GM20431 (cell line): ENCODE measurements at regions not wholly inside any gene's neighbourhood (a gene's known extent, or its start where the extent isn't known, plus 50 kb on each side); places are given as distances from the start of the nearest gene placed in this dataset.

Experiments used
- in situ Hi-C: fragments of 300-500 bp; cut with MseI, MboI; formaldehyde crosslinking; loops from one replicate; pipeline ENCODE4 v1.15.0; 2020; ENCODE audit warnings: low sequenced_read_pairs; ENCODE audit not compliant: unreplicated experiment

DNA sequence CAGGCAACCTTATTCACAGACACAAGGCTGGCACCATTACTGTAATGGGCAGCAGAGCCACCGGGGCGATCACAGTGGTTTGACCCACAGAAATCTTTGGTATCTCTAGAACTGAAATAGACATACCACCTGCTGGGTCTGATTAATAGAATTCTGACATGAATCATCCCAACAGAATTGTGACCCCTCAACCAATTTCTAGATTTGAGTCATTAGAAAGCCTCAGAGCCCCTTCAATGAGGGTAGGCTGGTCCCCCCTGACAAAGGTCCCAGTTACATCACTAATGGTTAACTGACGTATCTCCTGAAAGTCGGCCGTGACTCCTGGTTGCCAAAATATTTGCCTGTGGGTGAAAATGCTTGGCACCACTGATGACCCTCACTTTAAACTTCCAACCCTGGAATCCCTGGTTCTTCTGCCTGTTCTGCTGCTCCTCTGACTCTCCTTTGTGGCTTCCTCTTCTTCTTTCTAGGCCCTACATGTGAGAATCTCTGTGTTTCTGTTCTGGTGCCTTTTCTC lies 124.9 kb upstream of the ARID1B start:
- in situ Hi-C loops = no loop called here

DNA sequence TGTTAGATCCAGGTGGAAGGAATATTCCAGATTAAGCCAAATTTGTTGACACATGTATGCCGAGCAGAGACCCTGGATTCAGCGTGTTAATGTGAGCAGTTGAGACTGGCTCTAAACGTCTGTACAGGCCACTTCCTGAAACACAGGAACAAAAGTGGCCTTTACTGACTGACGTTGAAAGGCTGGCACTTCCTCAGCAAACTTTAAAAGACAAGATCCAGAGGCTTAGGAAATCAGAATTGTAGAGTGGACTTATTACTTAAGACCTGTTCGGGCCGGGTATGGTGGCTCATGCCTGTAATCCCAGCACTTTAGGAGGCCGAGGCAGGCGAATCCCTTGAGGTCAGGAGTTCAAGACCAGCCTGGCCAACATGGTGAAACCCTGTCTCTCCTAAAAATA lies 125.7 kb upstream of the ARID1B start:
- in situ Hi-C loops = no loop called here

GRCh38 chr6:156650896-156651390 lies 126.2 kb upstream of the ARID1B start:
- in situ Hi-C loops = no loop called here

GRCh38 chr6:156648616-156649015 lies 128.6 kb upstream of the ARID1B start:
- in situ Hi-C loops = no loop called here

DNA sequence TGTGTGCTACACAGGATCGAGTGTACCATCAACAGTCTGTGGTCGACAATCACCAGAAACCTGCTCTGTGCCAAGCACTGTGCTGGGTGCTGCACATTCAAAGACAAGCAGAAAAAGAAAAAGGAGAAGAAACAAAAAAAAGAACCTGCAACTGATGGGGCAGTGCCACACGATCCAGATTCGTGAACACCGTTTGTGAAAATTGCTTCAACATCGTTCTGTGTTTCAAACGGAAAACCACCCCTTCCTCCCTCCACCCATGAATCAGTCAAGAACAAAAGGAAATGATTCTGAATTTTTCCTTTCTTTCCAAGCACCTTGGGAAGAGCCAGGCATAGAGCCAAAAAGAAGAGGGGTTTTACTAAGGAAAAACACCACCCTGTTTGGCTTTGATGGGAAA lies 129.2 kb upstream of the ARID1B start:
- in situ Hi-C loops = no loop called here

GRCh38 chr6:156647140-156647784 lies 129.9 kb upstream of the ARID1B start:
- in situ Hi-C loops = no loop called here

- in situ Hi-C loops = no loop called here
Measured at GRCh38 chr6:156646496-156646895, 130.7 kb upstream of the ARID1B start.

DNA sequence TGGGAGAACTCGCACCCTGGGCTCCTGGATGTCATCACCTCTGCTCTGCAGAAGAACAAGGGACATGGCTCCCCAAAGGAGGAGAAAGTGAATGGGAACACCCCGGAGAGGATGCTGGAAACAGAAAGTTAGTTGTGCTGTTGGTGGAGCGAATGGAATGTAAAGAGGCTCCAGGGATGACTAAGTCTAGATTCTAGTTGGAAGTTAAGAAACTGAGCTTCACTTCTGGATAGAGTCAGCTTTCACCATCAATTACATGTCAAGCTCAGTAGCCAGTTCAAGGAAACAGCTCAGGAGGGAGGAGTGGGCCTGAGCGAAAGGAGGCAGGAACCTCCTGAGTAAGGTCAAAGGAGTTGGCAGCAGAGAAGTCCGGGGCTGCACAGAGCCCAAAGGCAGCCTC lies 132.1 kb upstream of the ARID1B start:
- in situ Hi-C loops = no loop called here

GRCh38 chr6:156639009-156639721 lies 138.0 kb upstream of the ARID1B start:
- in situ Hi-C loops = no loop called here

- in situ Hi-C loops = no loop called here
Measured at GRCh38 chr6:156638581-156638980, 138.6 kb upstream of the ARID1B start.

DNA sequence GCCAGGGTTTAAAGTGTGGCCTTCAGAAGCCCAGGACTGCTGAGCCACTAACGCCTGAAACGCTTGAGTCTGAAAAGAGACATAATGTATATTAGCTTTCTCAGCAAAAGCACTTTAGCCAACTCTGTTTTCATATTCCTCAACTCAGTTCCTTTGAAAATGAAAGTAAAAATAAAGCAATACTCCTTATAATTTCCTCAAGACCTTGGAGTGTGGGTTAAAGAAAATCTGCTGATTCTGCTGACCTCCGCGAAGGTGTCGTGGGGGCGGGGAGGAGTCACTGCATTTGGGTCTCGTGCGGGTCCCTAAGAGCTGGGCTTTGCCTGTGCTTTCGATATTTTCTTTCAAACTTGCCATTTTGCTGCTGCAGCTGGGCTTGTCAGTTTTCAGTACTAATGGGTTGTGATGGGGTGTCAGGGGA lies 142.2 kb upstream of the ARID1B start:
- in situ Hi-C loops = no loop called here

DNA sequence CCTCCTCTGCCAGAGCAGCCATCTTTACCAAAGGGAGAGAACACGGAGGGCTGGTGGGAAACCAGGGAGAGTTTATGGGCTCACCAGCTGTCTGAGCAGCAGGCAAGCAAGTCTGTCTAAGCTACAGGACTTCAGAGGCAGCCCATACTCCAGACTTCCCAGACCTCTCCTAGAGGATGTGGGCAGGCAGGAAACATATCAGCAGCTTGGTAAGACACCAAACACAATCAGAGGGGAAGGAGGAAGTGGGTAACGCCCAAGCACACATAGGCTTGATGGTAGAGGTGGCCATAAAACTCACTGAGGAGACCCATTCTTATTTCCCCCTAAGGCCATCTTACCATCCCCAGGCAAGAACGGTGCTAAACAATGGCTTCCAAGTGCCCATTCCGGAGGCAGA lies 143.1 kb upstream of the ARID1B start:
- in situ Hi-C loops = no loop called here

- in situ Hi-C loops = no loop called here
Measured at GRCh38 chr6:156633291-156633690, 143.9 kb upstream of the ARID1B start.

DNA sequence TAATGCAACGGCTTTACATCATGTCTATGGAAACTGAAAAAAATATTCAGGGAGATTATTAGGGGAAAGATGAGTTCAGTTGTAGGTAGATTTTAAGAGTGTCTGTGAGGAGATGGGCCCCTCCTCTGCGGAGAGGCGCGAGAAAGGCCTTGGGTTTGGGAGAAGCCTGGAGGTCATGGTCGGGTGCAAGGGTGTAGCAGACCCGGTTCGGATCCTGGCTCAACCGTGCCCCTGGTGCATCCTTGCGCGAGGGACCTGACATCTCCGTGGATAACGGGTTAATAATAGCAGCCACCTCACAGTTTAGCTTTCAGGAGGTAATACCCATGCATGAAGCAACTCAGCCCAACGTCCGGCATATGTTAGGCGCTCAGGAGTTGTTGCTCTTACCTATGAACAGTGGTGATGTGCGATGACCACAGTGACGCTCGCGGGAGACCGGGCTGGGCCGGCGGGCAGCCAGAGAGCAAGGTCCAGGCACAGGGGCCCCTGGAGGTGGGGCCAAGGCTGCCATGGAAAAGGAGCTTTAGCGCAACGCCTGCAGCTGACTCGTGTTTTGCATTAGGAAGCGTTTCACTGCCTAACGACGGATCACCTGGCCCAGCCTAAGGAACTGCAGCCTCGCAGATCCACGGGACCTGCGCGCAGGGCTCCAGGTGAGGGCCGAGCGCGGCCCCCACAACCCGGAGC lies 146.4 kb upstream of the ARID1B start:
- in situ Hi-C loops = no loop called here

DNA sequence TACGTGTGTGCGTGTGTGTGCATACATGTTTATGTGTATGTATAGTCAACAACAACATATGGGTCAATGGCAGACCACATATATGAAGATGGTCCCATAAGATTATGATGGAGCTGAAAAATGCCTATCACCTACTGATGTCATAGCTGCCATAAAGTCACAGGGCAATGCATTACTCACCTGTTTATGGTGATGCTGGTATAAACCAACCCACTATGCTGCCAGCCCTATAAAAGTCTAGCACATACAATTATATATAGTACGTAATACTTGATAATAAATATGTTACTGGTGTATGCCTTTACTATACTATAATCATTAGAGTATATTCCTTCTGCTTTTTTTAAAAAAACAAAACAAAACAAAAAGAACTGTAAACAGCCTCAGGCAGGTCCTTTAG lies 148.4 kb upstream of the ARID1B start:
- in situ Hi-C loops = no loop called here

DNA sequence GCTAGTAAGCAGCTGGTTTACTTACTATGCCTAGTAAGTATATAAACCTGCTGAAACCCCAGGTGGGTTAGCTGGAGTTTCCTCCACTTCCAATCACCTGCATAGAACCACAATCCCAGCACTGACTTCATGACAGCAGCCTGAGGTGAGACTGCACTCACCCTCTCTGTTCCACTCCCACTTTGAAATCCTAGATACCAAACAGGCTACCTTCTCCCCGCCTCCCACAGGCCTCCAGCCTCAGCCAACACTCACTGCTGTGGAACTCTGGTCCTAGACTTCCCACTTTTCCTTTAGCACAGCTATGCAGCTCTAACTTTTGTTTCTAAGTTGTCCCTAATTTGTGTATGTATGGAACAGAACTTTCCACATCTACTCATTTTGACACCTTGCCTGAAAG lies 149.7 kb upstream of the ARID1B start:
- in situ Hi-C loops = no loop called here

GRCh38 chr6:156622185-156622584 lies 155.0 kb upstream of the ARID1B start:
- in situ Hi-C loops = no loop called here

DNA sequence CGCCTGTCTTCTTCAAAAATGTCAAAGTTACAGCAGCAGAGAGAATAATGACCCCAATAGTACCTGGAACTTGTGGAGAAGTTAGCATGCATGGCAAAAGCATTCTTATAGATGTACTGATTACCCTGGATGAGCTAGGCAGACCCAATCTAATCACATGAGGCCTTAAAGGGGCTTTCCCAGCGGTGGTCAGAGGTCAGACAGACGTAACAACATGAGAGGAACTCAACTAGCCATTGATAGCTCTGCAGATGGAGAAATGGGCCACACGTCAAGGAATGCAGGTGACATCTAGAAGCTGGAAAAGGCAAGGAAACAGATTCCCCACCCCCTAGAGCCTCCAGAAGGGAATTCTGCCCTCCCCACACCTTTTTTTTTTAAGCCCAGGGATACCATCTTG lies 156.8 kb upstream of the ARID1B start:
- in situ Hi-C loops = no loop called here

DNA sequence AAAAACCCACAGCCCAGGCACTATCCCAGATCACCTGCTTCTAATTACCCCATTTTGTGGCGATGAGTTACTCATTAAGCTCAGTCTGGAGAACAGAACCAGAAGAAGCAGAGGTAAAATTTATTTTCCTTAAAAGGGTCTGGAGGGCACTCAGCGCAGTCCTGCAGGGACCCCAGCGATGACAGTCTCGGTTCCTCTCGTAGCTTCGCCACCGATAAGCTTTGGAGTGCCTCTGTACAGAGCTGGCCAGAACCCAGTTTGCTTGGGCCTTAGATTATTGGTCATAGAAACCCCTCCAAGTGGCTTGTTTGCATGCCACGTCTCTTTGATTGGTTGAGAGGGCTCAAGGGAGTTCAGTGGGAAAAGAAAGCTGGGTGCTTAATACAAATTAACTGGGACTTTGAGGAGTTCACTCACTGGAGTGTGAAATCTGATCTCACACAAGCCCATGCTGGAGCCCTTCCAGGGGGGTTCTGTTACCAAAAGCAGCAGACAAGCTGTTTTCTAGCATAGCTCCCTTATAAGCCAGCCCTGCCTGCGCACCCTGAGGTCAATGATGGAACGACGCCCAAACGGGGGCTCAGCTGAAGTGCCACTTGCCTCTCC lies 158.5 kb upstream of the ARID1B start:
- in situ Hi-C loops = no loop called here

- in situ Hi-C loops = no loop called here
Measured at GRCh38 chr6:156617941-156618340, 159.2 kb upstream of the ARID1B start.

DNA sequence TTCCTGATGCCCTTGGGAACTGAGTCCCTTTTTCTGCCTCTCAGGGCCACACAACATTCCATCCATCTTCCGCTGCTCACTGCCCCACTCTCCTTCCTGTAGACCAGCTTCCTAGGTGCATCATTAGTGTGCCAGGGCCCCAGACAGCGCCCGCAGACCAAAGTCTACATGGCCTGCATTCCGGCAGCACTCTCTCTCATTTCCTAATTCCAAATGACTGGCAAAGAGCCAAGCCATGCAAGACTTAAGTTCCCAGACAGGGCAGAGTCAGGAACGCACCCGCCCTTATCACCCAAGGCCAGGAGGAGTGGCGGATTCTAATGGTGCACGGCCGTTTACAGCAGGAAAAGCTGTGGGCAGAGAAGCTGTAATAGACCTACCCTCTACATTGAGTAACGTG lies 159.8 kb upstream of the ARID1B start:
- in situ Hi-C loops = no loop called here
